22Rv1 (cell line): ENCODE measurements at regions not wholly inside any gene's neighbourhood (a gene's known extent, or its start where the extent isn't known, plus 50 kb on each side); places are given as distances from the start of the nearest gene placed in this dataset.

ENCODE experiments used
- CTCF ChIP-seq: fragments of 450-650 bp; IDR thresholded peaks from 2 replicates; pipeline ENCODE4 v1.5.1; 2017; ENCODE audit warnings: mild to moderate bottlenecking
- ZFX ChIP-seq: fragments of 450-650 bp; IDR thresholded peaks from 2 replicates; pipeline ENCODE4 v1.6.1; 2017; ENCODE audit warnings: antibody characterized with exemption, borderline replicate concordance

- no peak for TF ChIP-seq CTCF
- TF ChIP-seq ZFX, result no peak
Measured at GRCh38 chr12:114580306-114580705, 103.7 kb downstream of the TBX3 start.
